ENCODE measurements at regions not wholly inside any gene's neighbourhood (a gene's known extent, or its start where the extent isn't known, plus 50 kb on each side); places are given as distances from the start of the nearest gene placed in this dataset.

DNA sequence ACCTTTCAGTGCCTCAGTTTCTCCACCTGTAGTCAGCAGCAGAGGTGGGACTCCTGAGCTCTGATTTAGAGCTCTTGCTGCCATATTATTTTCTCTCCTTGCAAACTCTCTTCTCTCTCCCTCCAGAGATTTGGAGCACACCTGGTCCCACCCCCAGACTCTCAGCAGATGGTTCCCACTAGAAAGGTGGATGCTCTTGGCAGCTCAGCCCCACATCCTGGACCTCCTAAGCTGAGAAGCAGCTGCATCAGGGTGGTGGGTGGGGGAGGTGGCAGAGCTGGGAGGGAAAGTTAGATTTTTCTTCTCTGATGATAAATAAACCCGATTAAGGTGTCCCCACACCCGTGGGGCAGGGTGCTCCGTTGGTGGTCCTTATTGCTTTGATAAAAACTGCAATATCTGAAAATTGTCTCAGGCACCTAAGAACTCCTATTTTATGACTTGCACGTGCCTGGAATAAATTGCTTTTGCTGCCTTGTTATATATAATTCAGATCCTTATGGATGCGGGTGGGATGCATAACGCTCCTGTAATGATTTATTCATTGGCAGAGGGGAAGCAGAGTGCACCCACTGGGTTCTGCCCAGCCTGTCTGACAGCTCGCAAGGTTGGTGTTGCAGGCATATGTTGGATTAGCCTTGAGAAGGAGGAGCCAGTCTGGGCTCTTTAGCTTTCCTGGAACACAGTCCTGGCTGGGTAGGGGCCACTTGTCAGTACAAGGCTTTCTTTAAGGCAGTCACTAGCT lies 214.2 kb downstream of the SUDS3 start:
- peaks cover 6% of the 10 kb centered on the region for H3K9me3 ChIP-seq
- TF ChIP-seq, protein P1, sequence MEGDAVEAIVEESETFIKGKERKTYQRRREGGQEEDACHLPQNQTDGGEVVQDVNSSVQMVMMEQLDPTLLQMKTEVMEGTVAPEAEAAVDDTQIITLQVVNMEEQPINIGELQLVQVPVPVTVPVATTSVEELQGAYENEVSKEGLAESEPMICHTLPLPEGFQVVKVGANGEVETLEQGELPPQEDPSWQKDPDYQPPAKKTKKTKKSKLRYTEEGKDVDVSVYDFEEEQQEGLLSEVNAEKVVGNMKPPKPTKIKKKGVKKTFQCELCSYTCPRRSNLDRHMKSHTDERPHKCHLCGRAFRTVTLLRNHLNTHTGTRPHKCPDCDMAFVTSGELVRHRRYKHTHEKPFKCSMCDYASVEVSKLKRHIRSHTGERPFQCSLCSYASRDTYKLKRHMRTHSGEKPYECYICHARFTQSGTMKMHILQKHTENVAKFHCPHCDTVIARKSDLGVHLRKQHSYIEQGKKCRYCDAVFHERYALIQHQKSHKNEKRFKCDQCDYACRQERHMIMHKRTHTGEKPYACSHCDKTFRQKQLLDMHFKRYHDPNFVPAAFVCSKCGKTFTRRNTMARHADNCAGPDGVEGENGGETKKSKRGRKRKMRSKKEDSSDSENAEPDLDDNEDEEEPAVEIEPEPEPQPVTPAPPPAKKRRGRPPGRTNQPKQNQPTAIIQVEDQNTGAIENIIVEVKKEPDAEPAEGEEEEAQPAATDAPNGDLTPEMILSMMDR (IDR thresholded peaks at IDR 0.05): no peak
- no peaks in the 10 kb centered on the region for H3K4me1 ChIP-seq
- no peaks in the 10 kb centered on the region for H3K27me3 ChIP-seq (ENCODE audit: insufficient read depth in 3 of 3, low read length in 2 of 3)
- H3K4me3 ChIP-seq: no peak overlapping the region
- ATAC-seq (no peak), DNase-seq (no peak)
- WGBS, 3 donors: 53 to 71% (median 66%) methylated on average over 7 of the region's 7 CpGs
- no peaks in the 10 kb centered on the region for H3K36me3 ChIP-seq (ENCODE audit: insufficient read depth in 1 of 2, low read depth in 1 of 2)
- H3K27ac ChIP-seq: no peak overlapping the region
- intact Hi-C loops (cut with DNase I): no loop called here

GRCh38 chr12:118603610-118604361 lies 227.4 kb downstream of the SUDS3 start:
- no peak for DNase-seq
- TF ChIP-seq, protein P1 (IDR thresholded peaks at IDR 0.05): no peak
- no peak overlapping the region for H3K4me3 ChIP-seq
- H3K27me3 ChIP-seq (ENCODE audit: insufficient read depth in 3 of 3, low read length in 2 of 3): no peaks in the 10 kb centered on the region
- no peaks in the 10 kb centered on the region for H3K9me3 ChIP-seq
- ATAC-seq: no peak
- no peaks in the 10 kb centered on the region for H3K4me1 ChIP-seq
- no peak overlapping the region for H3K27ac ChIP-seq
- intact Hi-C loops (cut with DNase I): loop anchor here in 1 of 2 donors (10.0 kb wide), 1 partner anchor 169 kb away; no protein-coding TSS in a partner anchor
- no peaks in the 10 kb centered on the region for H3K36me3 ChIP-seq (ENCODE audit: insufficient read depth in 1 of 2, low read depth in 1 of 2)
- 47 to 59% (median 52%) methylated on average over 3 of the region's 3 CpGs for WGBS, 3 donors

- TF ChIP-seq, protein P1 (IDR thresholded peaks at IDR 0.05): no peak
- Histone ChIP-seq H3K4me3 (no peak overlapping the region), H3K9me3 (no peaks in the 10 kb centered on the region), H3K36me3 (ENCODE audit: insufficient read depth in 1 of 2, low read depth in 1 of 2) (no peaks in the 10 kb centered on the region), H3K27me3 (ENCODE audit: insufficient read depth in 3 of 3, low read length in 2 of 3) (no peaks in the 10 kb centered on the region), H3K27ac (no peak overlapping the region), H3K4me1 (no peaks in the 10 kb centered on the region)
- DNase-seq (no peak), ATAC-seq (no peak)
- WGBS, 3 donors: 53 to 66% (median 57%) methylated on average over 8 of the region's 8 CpGs
- intact Hi-C loops (cut with DNase I): loop anchor here in 1 of 2 donors (10.0 kb wide), 1 partner anchor 172 kb away; no protein-coding TSS in a partner anchor
Measured at GRCh38 chr12:118606690-118607089, 230.3 kb downstream of the SUDS3 start.

- DNase-seq (no peak), ATAC-seq (no peak)
- H3K36me3 ChIP-seq (ENCODE audit: insufficient read depth in 1 of 2, low read depth in 1 of 2): no peaks in the 10 kb centered on the region
- 92 to 97% (median 96%) methylated on average over 3 of the region's 3 CpGs for WGBS, 3 donors
- no peaks in the 10 kb centered on the region for H3K9me3 ChIP-seq
- TF ChIP-seq, protein P1 (IDR thresholded peaks at IDR 0.05): no peak
- no peaks in the 10 kb centered on the region for H3K27me3 ChIP-seq (ENCODE audit: insufficient read depth in 3 of 3, low read length in 2 of 3)
- H3K4me1 ChIP-seq: no peaks in the 10 kb centered on the region
- no peak overlapping the region for H3K4me3 ChIP-seq
- no peak overlapping the region for H3K27ac ChIP-seq
- intact Hi-C loops (cut with DNase I): loop anchor here in 1 of 2 donors (10.0 kb wide), 1 partner anchor 173 kb away; no protein-coding TSS in a partner anchor
Measured at GRCh38 chr12:118607831-118608230, 231.5 kb downstream of the SUDS3 start.

Measured in psoas muscle (tissue), 7 donors.